Upper lobe of left lung (tissue), 6 donors: ENCODE measurements at regions not wholly inside any gene's neighbourhood (a gene's known extent, or its start where the extent isn't known, plus 50 kb on each side); places are given as distances from the start of the nearest gene placed in this dataset.

Experiments
- ATAC-seq, 2 donors: fragments of 200-7000 bp; cut with Tn5 transposase; one replicate each; pipeline ENCODE4 v1.9.1; 2022; ENCODE audit warnings: mild to moderate bottlenecking in 2 of 2, moderate library complexity in 2 of 2; ENCODE audit not compliant: low FRiP score in 2 of 2
- DNase-seq, 2 donors: peaks; one replicate each; pipeline ENCODE4 v3.0.0-alpha.2; 2019 to 2020
- H3K27ac ChIP-seq, 4 donors: fragments of 200-600 bp; sonication (generic); one replicate each; pipeline ENCODE4 v1.5.1; 2016 to 2019
- H3K27me3 ChIP-seq, 4 donors: fragments of 200-600 bp; sonication (generic); one replicate each; pipeline ENCODE4 v1.5.1; 2017 to 2019
- H3K36me3 ChIP-seq, 4 donors: fragments of 200-600 bp; sonication (generic); one replicate each; pipeline ENCODE4 v1.5.1; 2016 to 2019
- H3K4me1 ChIP-seq, 4 donors: fragments of 200-600 bp; sonication (generic); one replicate each; pipeline ENCODE4 v1.5.1; 2018 to 2019
- H3K4me3 ChIP-seq, 4 donors: fragments of 200-600 bp; sonication (generic); one replicate each; pipeline ENCODE4 v1.5.1; 2017 to 2019; ENCODE audit warnings: mild to moderate bottlenecking in 2 of 4, moderate library complexity in 1 of 4
- H3K9me3 ChIP-seq, 4 donors: fragments of 200-600 bp; sonication (generic); one replicate each; pipeline ENCODE4 v1.5.1; 2018 to 2019
- CTCF ChIP-seq, 6 experiments: fragments of 450-650 bp in 4 of 6; fragments of 200-600 bp in 2 of 6; sonication (generic) in 2 of 6; IDR thresholded peaks; one replicate each; pipeline ENCODE4 v1.5.1; 2016 to 2019; ENCODE audit warnings: antibody characterized with exemption in 6 of 6
- EP300 ChIP-seq, 4 donors: sonication (generic); formaldehyde crosslinking; IDR thresholded peaks; one replicate each; pipeline ENCODE4 v1.5.1; 2017; ENCODE audit warnings: antibody characterized with exemption in 4 of 4, control low read depth in 2 of 4
- POLR2A ChIP-seq, 4 donors: fragments of 450-650 bp; IDR thresholded peaks; one replicate each; pipeline ENCODE4 v1.5.1; 2016 to 2017; ENCODE audit warnings: antibody characterized with exemption in 4 of 4, mild to moderate bottlenecking in 2 of 4
- POLR2AphosphoS5 ChIP-seq, 2 donors: sonication (generic); formaldehyde crosslinking; IDR thresholded peaks; one replicate each; pipeline ENCODE4 v1.5.1; 2017; ENCODE audit warnings: antibody characterized with exemption in 2 of 2
- WGBS, 2 donors: methylation state at CpG; one replicate each; pipeline ENCODE4 v1.1.5; 2017 to 2018; 5-methylcytosine and 5-hydroxymethylcytosine counted together
- donor health status: DM: no; HTN: no; CAD: no; lungs with moderate emphysema.
- donor health status: DM: no; HTN: yes; CAD: no; lungs with severe emphysema.

GRCh38 chr12:58414398-58414871 is 473.1 kb downstream of the ATP23 start:
- WGBS, 2 donors: 60 to 65% methylated on average over 2 of the region's 2 CpGs
- no peak for TF ChIP-seq EP300 (IDR thresholded peaks at IDR 0.05)
- no peak for TF ChIP-seq POLR2AphosphoS5 (IDR thresholded peaks at IDR 0.05)
- no peak for TF ChIP-seq CTCF (IDR thresholded peaks at IDR 0.05)
- no peak for TF ChIP-seq POLR2A (IDR thresholded peaks at IDR 0.05)
- H3K4me3 ChIP-seq: no peak overlapping the region
- H3K27me3 ChIP-seq: no peaks in the 10 kb centered on the region
- H3K36me3 ChIP-seq: no peaks in the 10 kb centered on the region
- ATAC-seq (peak in 1 of 2 donors; percentile 37), DNase-seq (no peak)
- H3K4me1 ChIP-seq: no peaks in the 10 kb centered on the region
- H3K27ac ChIP-seq: no peak overlapping the region
- H3K9me3 ChIP-seq: no peaks in the 10 kb centered on the region

GRCh38 chr12:58415716-58416115 is 474.3 kb downstream of the ATP23 start:
- H3K9me3 ChIP-seq: no peaks in the 10 kb centered on the region
- no peak for TF ChIP-seq CTCF (IDR thresholded peaks at IDR 0.05)
- no peak for TF ChIP-seq EP300 (IDR thresholded peaks at IDR 0.05)
- TF ChIP-seq POLR2A (IDR thresholded peaks at IDR 0.05): no peak
- no peak for TF ChIP-seq POLR2AphosphoS5 (IDR thresholded peaks at IDR 0.05)
- H3K4me3 ChIP-seq: no peak overlapping the region
- ATAC-seq (no peak), DNase-seq (no peak)
- H3K36me3 ChIP-seq: no peaks in the 10 kb centered on the region
- H3K4me1 ChIP-seq: no peaks in the 10 kb centered on the region
- no peak overlapping the region for H3K27ac ChIP-seq
- no peaks in the 10 kb centered on the region for H3K27me3 ChIP-seq

GRCh38 chr12:58416236-58416635 is 474.9 kb downstream of the ATP23 start:
- no peaks in the 10 kb centered on the region for H3K36me3 ChIP-seq
- H3K9me3 ChIP-seq: no peaks in the 10 kb centered on the region
- no peak overlapping the region for H3K27ac ChIP-seq
- H3K27me3 ChIP-seq: no peaks in the 10 kb centered on the region
- no peak for TF ChIP-seq CTCF (IDR thresholded peaks at IDR 0.05)
- TF ChIP-seq POLR2A (IDR thresholded peaks at IDR 0.05): no peak
- no peak for TF ChIP-seq EP300 (IDR thresholded peaks at IDR 0.05)
- TF ChIP-seq POLR2AphosphoS5 (IDR thresholded peaks at IDR 0.05): no peak
- 61 to 64% methylated on average over 2 of the region's 2 CpGs for WGBS, 2 donors
- no peak for DNase-seq
- ATAC-seq: no peak
- no peaks in the 10 kb centered on the region for H3K4me1 ChIP-seq
- no peak overlapping the region for H3K4me3 ChIP-seq

GRCh38 chr12:58419196-58419760 is 477.9 kb downstream of the ATP23 start:
- H3K36me3 ChIP-seq: no peaks in the 10 kb centered on the region
- H3K9me3 ChIP-seq: no peaks in the 10 kb centered on the region
- ATAC-seq (no peak), DNase-seq (peak; percentile 7 to 24)
- TF ChIP-seq EP300 (IDR thresholded peaks at IDR 0.05): no peak
- TF ChIP-seq CTCF (IDR thresholded peaks at IDR 0.05): no peak
- no peak for TF ChIP-seq POLR2A (IDR thresholded peaks at IDR 0.05)
- no peak for TF ChIP-seq POLR2AphosphoS5 (IDR thresholded peaks at IDR 0.05)
- H3K27ac ChIP-seq: no peak overlapping the region
- no peaks in the 10 kb centered on the region for H3K27me3 ChIP-seq
- H3K4me1 ChIP-seq: no peaks in the 10 kb centered on the region
- 74% methylated on average over 11 to 13 of the region's 13 CpGs for WGBS, 2 donors
- no peak overlapping the region for H3K4me3 ChIP-seq

- Histone ChIP-seq H3K27me3 (no peaks in the 10 kb centered on the region), H3K27ac (no peak overlapping the region), H3K4me1 (peaks cover 0 to under 1% (median under 1%) of the 10 kb centered on the region in 4 donors), H3K4me3 (no peak overlapping the region), H3K36me3 (no peaks in the 10 kb centered on the region), H3K9me3 (no peaks in the 10 kb centered on the region)
- DNase-seq (no peak), ATAC-seq (no peak)
- no peak for TF ChIP-seq POLR2AphosphoS5 (IDR thresholded peaks at IDR 0.05)
- no peak for TF ChIP-seq EP300 (IDR thresholded peaks at IDR 0.05)
- no peak for TF ChIP-seq POLR2A (IDR thresholded peaks at IDR 0.05)
- no peak for TF ChIP-seq CTCF (IDR thresholded peaks at IDR 0.05)
- 68 to 76% methylated on average over 1 of the region's 1 CpG for WGBS, 2 donors
Observed at GRCh38 chr12:58419905-58420304, 478.5 kb downstream of the ATP23 start.
